Fibroblast of skin of left biceps (primary cell): ENCODE measurements at regions not wholly inside any gene's neighbourhood (a gene's known extent, or its start where the extent isn't known, plus 50 kb on each side); places are given as distances from the start of the nearest gene placed in this dataset.
"Not testable (repeated sequence)": the region's sequence is repeated elsewhere in the genome, so short reads cannot be mapped to it uniquely, and the experiment has no call there.

Source experiments
- DNase-seq, 2 experiments: peaks; one replicate each; pipeline ENCODE4 v3.0.0-alpha.2; 2013; ENCODE audit warnings: low read depth in 2 of 2

- not testable (repeated sequence) for DNase-seq
Measured at GRCh38 chr20:50448625-50449403, 61.4 kb upstream of the PTPN1 start.

- DNase-seq = no peak
Measured at GRCh38 chr20:50449738-50450492, 60.3 kb upstream of the PTPN1 start.

- DNase-seq = no peak
Measured at GRCh38 chr20:50450493-50450826, 59.7 kb upstream of the PTPN1 start.

DNA sequence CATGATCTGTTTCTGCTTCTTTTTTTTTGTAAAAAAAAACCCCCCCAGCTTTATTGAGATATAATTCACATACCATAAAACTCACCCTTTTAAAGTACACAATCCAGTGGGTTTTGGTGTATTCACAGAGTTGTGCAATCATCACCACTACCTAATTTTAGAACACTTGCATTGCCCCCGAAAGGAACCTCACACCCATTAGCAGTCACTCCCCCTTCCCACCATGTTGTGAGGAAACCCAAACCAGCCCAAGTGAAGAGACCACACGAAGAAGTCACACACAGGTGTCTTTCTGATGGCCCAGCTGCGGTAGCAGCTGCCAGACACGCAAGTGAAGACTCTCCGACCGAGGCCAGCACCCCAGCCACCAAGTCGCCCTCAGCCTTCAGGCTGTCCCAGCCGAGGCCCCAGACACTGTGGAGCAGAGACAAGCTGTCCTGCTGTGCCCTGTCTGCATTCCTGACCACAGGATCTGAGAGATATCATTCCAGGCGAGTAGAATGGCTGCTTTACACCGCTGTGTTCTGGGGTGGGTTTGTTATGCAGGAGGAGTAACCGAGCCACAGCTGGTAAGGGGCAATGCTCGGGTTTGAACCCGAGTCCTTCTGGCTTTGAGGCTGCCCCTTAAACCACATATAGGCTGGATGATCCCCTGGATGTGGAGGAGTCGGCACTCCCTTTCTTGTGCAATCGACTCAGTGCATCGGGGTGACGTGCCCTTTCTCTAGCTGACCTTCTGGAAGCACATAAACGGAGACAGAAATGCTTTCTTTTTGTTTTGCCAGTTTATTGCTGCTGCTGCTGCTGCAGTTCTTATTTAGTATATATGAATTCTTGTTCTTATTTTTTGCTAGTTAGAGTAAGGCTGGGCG, 59.1 kb upstream of the PTPN1 start:
- DNase-seq = peak in 1 of 2 experiments; percentile 35

DNA sequence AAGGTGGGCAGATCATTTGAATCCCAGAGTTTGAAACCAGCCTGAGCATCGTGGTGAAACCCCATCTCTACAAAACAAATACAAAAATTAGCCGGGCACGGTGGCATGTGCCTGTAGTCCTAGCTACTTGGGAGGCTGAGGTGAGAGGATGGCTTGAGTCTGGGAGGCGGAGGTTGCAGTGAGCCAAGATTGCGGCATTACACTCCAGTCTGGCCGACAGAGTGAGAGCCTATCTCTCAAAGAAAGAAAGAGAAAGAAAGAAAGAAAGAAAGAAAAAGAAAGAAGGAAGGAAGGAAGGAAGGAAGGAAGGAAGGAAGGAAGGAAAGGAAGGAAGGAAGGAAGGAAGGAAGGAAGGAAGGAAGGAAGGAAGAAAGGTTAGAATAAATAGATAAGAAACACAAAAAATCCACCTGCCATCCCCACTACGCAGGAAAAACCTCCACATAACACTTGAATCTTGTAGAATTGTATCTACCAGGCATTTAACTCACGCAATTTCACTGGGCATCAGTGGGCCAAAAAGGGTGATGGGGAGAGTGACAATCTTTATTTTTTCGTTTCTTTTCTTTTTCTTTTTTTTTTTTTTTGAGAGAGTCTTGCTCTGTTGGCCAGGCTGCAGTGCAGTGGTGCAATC, 58.3 kb upstream of the PTPN1 start:
- DNase-seq = not testable (repeated sequence)

DNA sequence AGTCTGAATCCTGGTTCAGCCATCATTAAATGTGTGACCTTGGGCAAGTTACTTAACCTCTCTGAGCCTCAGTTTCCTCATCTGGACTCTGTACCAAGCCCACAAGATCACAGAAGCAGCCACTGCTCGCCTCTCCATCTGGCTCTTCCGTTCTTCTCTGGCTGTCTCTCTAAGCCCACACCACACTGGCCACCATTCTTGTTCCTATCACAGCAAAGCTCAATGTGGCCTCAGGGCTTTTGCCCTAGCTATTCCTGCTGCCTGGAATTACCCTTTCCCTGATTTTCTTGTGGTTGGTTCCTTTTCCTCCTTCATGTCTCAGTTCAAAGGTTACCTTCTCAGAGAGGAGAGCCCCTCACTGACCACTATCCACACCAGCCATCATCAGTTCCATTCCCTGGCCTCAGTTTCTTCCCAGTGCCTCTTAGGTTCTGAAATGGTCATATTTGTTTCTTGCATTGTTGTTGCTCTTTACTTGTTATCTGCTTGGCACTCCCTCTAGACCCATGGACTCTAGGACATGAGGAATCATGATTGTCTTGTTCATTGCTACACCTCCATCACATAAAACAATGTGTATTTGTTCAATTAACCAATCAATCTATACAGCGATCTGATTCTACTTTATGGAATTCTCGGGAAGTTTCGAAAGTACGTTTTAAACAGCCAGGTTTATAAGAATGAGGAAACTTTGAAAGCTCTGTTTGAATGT, 56.5 kb upstream of the PTPN1 start:
- DNase-seq = no peak

- not testable (repeated sequence) for DNase-seq
Measured at GRCh38 chr20:50455245-50455644, 54.9 kb upstream of the PTPN1 start.

DNA sequence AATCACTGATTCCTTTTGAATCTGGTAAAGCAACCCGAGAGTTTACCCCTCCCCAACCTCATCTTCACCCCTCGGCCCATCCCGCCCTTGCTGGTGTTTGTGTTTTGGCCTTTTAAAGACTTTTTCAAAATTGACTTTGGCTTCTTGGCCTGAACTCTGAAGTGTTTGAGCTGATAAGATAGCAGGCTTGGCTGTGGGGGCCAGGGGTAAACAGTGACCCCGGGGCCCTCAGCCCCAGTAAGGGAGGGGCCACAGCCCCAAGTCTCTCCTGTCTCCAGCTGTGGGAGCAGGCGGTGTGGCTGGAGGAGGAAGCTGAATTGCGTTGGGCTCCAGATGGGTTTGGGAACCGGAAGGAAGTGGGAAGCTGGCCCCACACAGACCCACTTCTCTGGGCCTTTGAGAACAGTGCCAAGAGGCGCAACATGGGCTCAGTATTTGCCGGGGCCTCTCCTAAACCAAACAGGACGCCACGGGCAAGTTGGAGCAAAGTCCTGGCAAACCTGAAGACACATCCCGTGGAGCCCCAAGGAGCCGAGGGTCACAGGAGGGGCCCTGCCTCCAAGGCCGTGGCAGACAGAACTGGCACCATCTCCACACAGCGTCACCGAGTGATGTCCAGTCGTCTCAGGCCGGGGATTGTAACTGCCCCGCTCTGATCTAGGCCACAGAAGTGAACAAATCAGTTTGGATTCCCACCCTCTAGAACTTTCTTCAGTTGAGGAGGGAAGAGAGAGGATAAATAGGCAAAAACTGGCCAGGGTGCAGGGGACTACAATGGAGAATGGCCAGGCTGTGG, 54.3 kb upstream of the PTPN1 start:
- no peak for DNase-seq

DNA sequence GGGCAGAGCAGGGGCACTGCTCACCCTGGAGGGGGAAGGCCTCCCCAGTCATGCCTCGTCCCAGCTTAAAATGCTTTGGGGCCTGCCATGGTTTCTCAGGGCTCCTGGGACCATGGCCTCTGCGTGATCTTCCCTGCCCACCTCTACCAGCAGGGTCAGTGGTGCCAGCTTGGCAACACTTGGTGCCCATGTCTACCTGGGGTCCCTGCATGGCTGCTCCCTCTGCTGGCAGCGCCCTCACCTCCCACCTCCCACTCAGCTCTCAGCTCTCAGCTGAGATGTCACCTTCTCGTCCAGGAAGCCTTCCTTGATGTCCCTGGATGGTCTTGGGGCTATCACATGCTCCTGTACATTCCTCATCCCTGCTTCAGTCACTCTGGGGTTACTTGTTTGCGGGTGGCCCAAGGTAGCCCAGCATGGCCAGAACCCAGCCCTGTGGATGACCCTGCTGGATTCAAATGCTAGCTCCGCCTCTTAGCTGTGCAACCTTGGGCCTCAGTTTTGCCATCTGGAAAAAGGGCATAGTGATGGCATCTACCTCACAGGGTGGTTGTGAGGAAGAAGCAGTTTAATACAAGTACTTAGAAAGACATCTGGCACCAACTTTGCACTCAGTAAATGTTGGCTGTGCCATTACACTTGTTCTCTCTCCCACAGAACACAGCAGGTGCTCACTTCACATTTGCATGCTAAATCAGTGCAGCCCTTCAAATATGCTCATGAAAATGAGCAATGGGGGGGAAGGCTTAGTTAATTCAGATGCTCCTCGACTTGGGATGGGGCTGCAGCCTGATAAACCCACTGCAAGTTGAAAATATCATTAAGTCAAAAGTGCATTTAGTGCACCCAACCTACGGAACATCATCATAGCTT, 53.5 kb upstream of the PTPN1 start:
- DNase-seq = no peak

DNA sequence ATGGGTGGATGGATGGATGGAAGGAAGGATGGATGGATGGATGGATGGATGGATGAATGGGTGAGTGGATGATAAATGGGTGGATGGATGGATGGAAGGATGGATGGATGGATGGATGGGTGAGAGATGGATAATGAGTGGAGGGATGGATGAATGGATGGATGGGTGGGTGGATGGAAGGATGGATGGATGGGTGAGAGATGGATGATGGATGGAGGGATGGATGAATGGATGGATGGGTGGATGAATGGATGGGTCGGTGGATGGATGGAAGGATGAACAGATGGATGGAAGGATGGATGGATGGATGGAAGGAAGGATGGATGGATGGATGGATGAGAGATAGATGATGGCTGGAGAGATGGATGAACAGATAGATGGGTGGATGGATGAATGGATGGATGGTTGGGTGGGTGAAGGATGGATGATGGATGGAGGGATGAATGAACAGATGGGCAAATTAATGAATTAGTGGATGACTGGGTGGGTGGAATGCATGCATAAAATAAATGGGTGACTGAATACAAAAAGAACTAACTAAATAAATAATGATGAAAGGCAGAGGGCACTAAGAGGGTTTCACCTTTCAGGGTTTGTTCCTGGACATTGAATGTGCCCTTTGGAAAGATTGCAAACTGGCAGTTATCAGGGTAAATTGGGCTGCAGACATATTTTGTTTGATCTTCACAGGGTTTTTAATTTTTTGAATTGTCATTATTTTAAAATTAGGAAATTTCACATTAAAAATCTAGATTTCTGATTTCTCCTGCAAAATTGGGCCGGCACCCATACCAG, 50.9 kb upstream of the PTPN1 start:
- DNase-seq = no peak

DNA sequence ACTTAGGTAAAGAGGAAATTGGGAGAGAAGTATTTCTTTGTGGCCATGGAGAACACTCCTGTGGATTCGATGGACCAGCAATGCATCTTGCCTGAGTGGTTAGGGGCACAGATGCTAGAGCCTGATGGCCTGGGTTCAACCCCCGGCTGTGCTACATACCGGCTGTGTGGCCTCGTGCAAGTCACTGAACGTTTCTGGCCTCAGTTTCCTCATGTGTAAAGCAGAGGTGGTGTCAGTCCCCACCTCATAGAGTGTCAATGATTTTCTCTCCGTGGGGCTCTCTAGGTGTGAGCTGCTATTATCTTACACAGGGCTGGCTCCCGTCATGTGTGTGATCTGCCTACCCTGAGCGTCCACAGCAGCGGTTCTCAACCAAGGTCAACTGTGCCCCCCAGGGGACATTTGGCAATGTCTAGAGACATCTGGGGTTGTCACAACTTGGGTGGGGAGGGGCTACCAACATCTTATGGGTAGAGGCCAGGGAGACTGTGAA, 50.0 kb upstream of the PTPN1 start:
- DNase-seq = no peak
